K562 (cell line): ENCODE measurements at regions not wholly inside any gene's neighbourhood (a gene's known extent, or its start where the extent isn't known, plus 50 kb on each side); places are given as distances from the start of the nearest gene placed in this dataset.

ENCODE experiments used
- ATF3 ChIP-seq, 2 experiments: fragments of 450-650 bp in 1 of 2; sonication (generic) in 1 of 2; formaldehyde crosslinking in 1 of 2; IDR thresholded peaks in 1 of 2; conservative IDR thresholded peaks in 1 of 2; 2 replicates each; pipeline versions ENCODE4 v1.6.1 to v1.8.1; 2016 to 2023; ENCODE audit warnings: mild to moderate bottlenecking in 2 of 2, moderate library complexity in 2 of 2, inconsistent platforms in 1 of 2, missing genetic modification reagents in 1 of 2
- CTCF ChIP-seq, 3 experiments: IDR thresholded peaks in 2 of 3; conservative IDR thresholded peaks in 1 of 3; 2 replicates each; pipeline ENCODE4 v1.5.1; 2011 to 2012; ENCODE audit warnings: low read length in 3 of 3, mild to moderate bottlenecking in 3 of 3, control low read depth in 2 of 3, improper control_type of control experiment in 1 of 3, inconsistent platforms in 1 of 3, low read depth in 1 of 3, mixed read lengths in 1 of 3, moderate library complexity in 1 of 3; ENCODE audit not compliant: insufficient read depth in 2 of 3
- ILK ChIP-seq: fragments of 450-650 bp; IDR thresholded peaks from 2 replicates; pipeline ENCODE4 v1.6.1; 2016; ENCODE audit warnings: missing genetic modification characterization, low read depth, mild to moderate bottlenecking, missing compliant biosample characterization, moderate library complexity, borderline replicate concordance
- POLR2AphosphoS5 ChIP-seq: IDR thresholded peaks from 2 replicates; pipeline ENCODE4 v1.6.1; 2011; ENCODE audit warnings: mild to moderate bottlenecking, low read depth, low read length, moderate library complexity; ENCODE audit not compliant: control insufficient read depth, insufficient read depth
- POLR3A ChIP-seq: IDR thresholded peaks from 2 replicates; pipeline ENCODE4 v1.6.1; 2011; ENCODE audit warnings: borderline replicate concordance, mild to moderate bottlenecking, moderate library complexity; ENCODE audit not compliant: insufficient read length, insufficient read depth; ENCODE audit errors: extremely low read depth
- PTBP1 ChIP-seq: fragments of 200-400 bp; formaldehyde crosslinking; IDR thresholded peaks from 2 replicates; pipeline ENCODE4 v1.6.1; 2017; ENCODE audit warnings: low read depth, low read length
- RAD21 ChIP-seq, 2 experiments: fragments of 250-450 bp in 1 of 2; fragments of 450-650 bp in 1 of 2; sonication (Bioruptor Pico) in 1 of 2; formaldehyde crosslinking in 1 of 2; IDR thresholded peaks in 1 of 2; conservative IDR thresholded peaks in 1 of 2; 2 replicates each; pipeline versions ENCODE4 v1.4.0 to v1.8.0; 2020 to 2022; ENCODE audit warnings: mild to moderate bottlenecking in 2 of 2, moderate library complexity in 1 of 2
- TAF1 ChIP-seq: IDR thresholded peaks from 2 replicates; pipeline ENCODE4 v1.6.1; 2011; ENCODE audit warnings: mild to moderate bottlenecking, low read length, moderate library complexity; ENCODE audit not compliant: insufficient read depth, control insufficient read depth, severe bottlenecking; ENCODE audit errors: extremely low read depth
- YY1 ChIP-seq, 3 experiments: IDR thresholded peaks; 2 replicates each; pipeline ENCODE4 v1.6.1; 2011; ENCODE audit warnings: low read length in 2 of 3, mild to moderate bottlenecking in 2 of 3, moderate library complexity in 2 of 3, borderline replicate concordance in 1 of 3, control low read depth in 1 of 3, low read depth in 1 of 3; ENCODE audit not compliant: insufficient read depth in 3 of 3, insufficient replicate concordance in 2 of 3, control insufficient read depth in 1 of 3, insufficient read length in 1 of 3; ENCODE audit errors: extremely low read depth in 1 of 3

- TF ChIP-seq CTCF (IDR thresholded peaks at IDR 0.05 in 2 of 3, conservative IDR thresholded peaks at IDR 0.05 in 1 of 3; ENCODE audit: insufficient read depth in 2 of 3, low read depth in 1 of 3, low read length in 3 of 3) (no peak), POLR3A (no peak), ILK (no peak), RAD21 (CRISPR knock-in tag; conservative IDR thresholded peaks at IDR 0.05 in 1 of 2, IDR thresholded peaks at IDR 0.05 in 1 of 2) (no peak), PTBP1 (no peak), TAF1 (no peak), YY1 (IDR thresholded peaks at IDR 0.05; ENCODE audit: borderline replicate concordance in 1 of 3, control insufficient read depth in 1 of 3, extremely low read depth in 1 of 3, insufficient read depth in 3 of 3, insufficient read length in 1 of 3, insufficient replicate concordance in 2 of 3, low read depth in 1 of 3, low read length in 2 of 3) (no peak), POLR2AphosphoS5 (no peak), ATF3 (IDR thresholded peaks at IDR 0.05) (no peak), ATF3 (CRISPR knock-in tag; conservative IDR thresholded peaks at IDR 0.05) (no peak)
These were observed 199.4 kb downstream of the STK31 start for GRCh38 chr7:23909426-23909825.
